HCT116 (cell line): ENCODE measurements at regions not wholly inside any gene's neighbourhood (a gene's known extent, or its start where the extent isn't known, plus 50 kb on each side); places are given as distances from the start of the nearest gene placed in this dataset.

Source experiments
- ATAC-seq: fragments of 200-7000 bp; cut with Tn5 transposase; 2 replicates; pipeline ENCODE4 v1.9.1; 2020; ENCODE audit warnings: mild to moderate bottlenecking, moderate library complexity
- BruUV-seq: library from RNA; stranded (reverse); fragments of 400-500 nt; replicated peaks from 2 replicates; lab custom pipeline; 2021; lab: Mats Ljungman, UMichigan
- CTCF ChIA-PET: fragments of 300-600 bp; sonication (Branson Sonifier 250); formaldehyde crosslinking; loops from one replicate; lab custom pipeline; 2021; ENCODE audit warnings: antibody characterized with exemption; lab: Charles Lee
- POLR2A ChIA-PET: fragments of 300-600, 350-600 bp; sonication (Branson Sonifier 250); formaldehyde crosslinking; loops from one replicate; lab custom pipeline; 2021; ENCODE audit warnings: antibody characterized with exemption; lab: Charles Lee
- RAD21 ChIA-PET, 2 experiments: fragments of 300-600 bp; sonication (Branson Sonifier 250); formaldehyde crosslinking; loops; one replicate each; lab custom pipeline; 2023; ENCODE audit warnings: low total read pairs in 2 of 2; ENCODE audit not compliant: uncharacterized antibody in 2 of 2, unreplicated experiment in 2 of 2, low non-redundant PET in 1 of 2; lab: Charles Lee
- DNase-seq: peaks from one replicate; pipeline ENCODE4 v3.0.0-alpha.2; 2010; ENCODE audit warnings: low read depth, low spot score
- H2AFZ ChIP-seq: fragments of 200-600 bp; shearing (Covaris generic), sonication (generic); 2 replicates; pipeline ENCODE4 v1.6.1; 2017; ENCODE audit warnings: low read depth, mixed run types, mixed read lengths, antibody characterized with exemption, low read length; ENCODE audit not compliant: poor library complexity, severe bottlenecking
- H3K27ac ChIP-seq: 2 replicates; pipeline ENCODE4 v1.5.1; 2012; ENCODE audit warnings: low read depth, low read length
- H3K27me3 ChIP-seq: fragments of 200-600 bp; sonication (generic); 2 replicates; pipeline ENCODE4 v1.6.1; 2016; ENCODE audit warnings: mixed run types, low read length, mixed read lengths; ENCODE audit not compliant: insufficient read depth
- H3K36me3 ChIP-seq, 2 experiments: fragments of 200-500 bp in 1 of 2; fragments of 200-600 bp in 1 of 2; sonication (Bioruptor generic) in 1 of 2; sonication (generic) in 1 of 2; 2 replicates each; pipeline versions ENCODE4 v1.5.1 to v1.6.1; 2014 to 2016; ENCODE audit warnings: low read length in 2 of 2, inconsistent platforms in 1 of 2, mixed read lengths in 1 of 2, mixed run types in 1 of 2; ENCODE audit not compliant: insufficient read depth in 2 of 2, control insufficient read depth in 1 of 2
- H3K4me1 ChIP-seq, 2 experiments: fragments of 200-600 bp in 1 of 2; sonication (generic) in 1 of 2; 2 replicates each; pipeline versions ENCODE4 v1.5.1 to v1.6.1; 2012 to 2017; ENCODE audit warnings: low read length in 2 of 2, inconsistent platforms in 1 of 2, mild to moderate bottlenecking in 1 of 2, mixed read lengths in 1 of 2, mixed run types in 1 of 2, moderate library complexity in 1 of 2; ENCODE audit not compliant: insufficient read depth in 2 of 2, control insufficient read depth in 1 of 2
- H3K4me2 ChIP-seq: fragments of 200-600 bp; sonication (generic); 2 replicates; pipeline ENCODE4 v1.6.1; 2017; ENCODE audit warnings: mixed run types, low read length, mixed read lengths
- H3K4me3 ChIP-seq, 2 experiments: fragments of 200-600 bp in 1 of 2; sonication (generic) in 1 of 2; replicated peaks in 1 of 2; 2 replicates each; pipeline ENCODE4 v1.5.1; 2011 to 2016; ENCODE audit warnings: low read length in 2 of 2, control low read depth in 1 of 2, low read depth in 1 of 2, mild to moderate bottlenecking in 1 of 2, mixed read lengths in 1 of 2, mixed run types in 1 of 2
- H3K79me2 ChIP-seq: fragments of 200-600 bp; sonication (generic); 2 replicates; pipeline ENCODE4 v1.6.1; 2017; ENCODE audit warnings: mild to moderate bottlenecking, mixed run types, low read length, moderate library complexity, mixed read lengths; ENCODE audit not compliant: insufficient read depth
- H3K9ac ChIP-seq: fragments of 200-600 bp; sonication (generic); 2 replicates; pipeline ENCODE4 v1.6.1; 2016; ENCODE audit warnings: low read length, mixed read lengths
- H3K9me2 ChIP-seq: fragments of 200-600 bp; sonication (generic), shearing (Covaris generic); 2 replicates; pipeline ENCODE4 v1.6.1; 2017; ENCODE audit warnings: mixed run types, mild to moderate bottlenecking, moderate library complexity; ENCODE audit not compliant: insufficient read depth
- H3K9me3 ChIP-seq, 2 experiments: fragments of 200-500 bp in 1 of 2; fragments of 200-600 bp in 1 of 2; sonication (Bioruptor generic) in 1 of 2; sonication (generic) in 1 of 2; 2 replicates each; pipeline ENCODE4 v1.6.1; 2014 to 2017; ENCODE audit warnings: low read length in 2 of 2, mixed read lengths in 2 of 2, inconsistent platforms in 1 of 2, low read depth in 1 of 2, mild to moderate bottlenecking in 1 of 2, mixed run types in 1 of 2, moderate library complexity in 1 of 2; ENCODE audit not compliant: control insufficient read depth in 1 of 2, insufficient read depth in 1 of 2
- H4K20me1 ChIP-seq: fragments of 200-600 bp; sonication (generic), shearing (Covaris generic); 2 replicates; pipeline ENCODE4 v1.6.1; 2017; ENCODE audit warnings: mixed run types, mild to moderate bottlenecking, moderate library complexity; ENCODE audit not compliant: insufficient read depth
- ATF3 ChIP-seq: IDR thresholded peaks from 2 replicates; pipeline ENCODE4 v1.6.1; 2012
- CBX3 ChIP-seq: IDR thresholded peaks from 2 replicates; pipeline ENCODE4 v1.6.1; 2012; ENCODE audit warnings: low read depth
- CEBPB ChIP-seq: IDR thresholded peaks from 2 replicates; pipeline ENCODE4 v1.6.1; 2012; ENCODE audit warnings: low read depth
- ELF1 ChIP-seq: IDR thresholded peaks from 2 replicates; pipeline ENCODE4 v1.6.1; 2012; ENCODE audit warnings: low read depth, borderline replicate concordance
- EZH2 ChIP-seq: fragments of 200-600 bp; sonication (generic); IDR thresholded peaks from 2 replicates; pipeline ENCODE4 v1.6.1; 2017; ENCODE audit warnings: antibody characterized with exemption, mixed run types
- EZH2phosphoT487 ChIP-seq: fragments of 200-600 bp; IDR thresholded peaks from 2 replicates; pipeline ENCODE4 v1.6.1; 2018; ENCODE audit warnings: antibody characterized with exemption, borderline replicate concordance
- FOSL1 ChIP-seq: IDR thresholded peaks from 2 replicates; pipeline ENCODE4 v1.6.1; 2012; ENCODE audit warnings: low read depth
- JUND ChIP-seq: IDR thresholded peaks from 2 replicates; pipeline ENCODE4 v1.6.1; 2012
- MAX ChIP-seq: IDR thresholded peaks from 2 replicates; pipeline ENCODE4 v1.6.1; 2012
- POLR2A ChIP-seq: IDR thresholded peaks from 2 replicates; pipeline ENCODE4 v1.7.0; 2011; ENCODE audit warnings: borderline replicate concordance; ENCODE audit not compliant: insufficient read depth, insufficient read length; ENCODE audit errors: extremely low read depth
- POLR2AphosphoS5 ChIP-seq: IDR thresholded peaks from 2 replicates; pipeline ENCODE4 v1.6.1; 2011; ENCODE audit warnings: mild to moderate bottlenecking, low read depth, low read length, moderate library complexity
- RAD21 ChIP-seq: IDR thresholded peaks from 2 replicates; pipeline ENCODE4 v1.6.1; 2012; ENCODE audit warnings: low read depth, mild to moderate bottlenecking
- REST ChIP-seq: IDR thresholded peaks from 2 replicates; pipeline ENCODE4 v1.6.1; 2012; ENCODE audit warnings: low read depth
- SIN3A ChIP-seq: IDR thresholded peaks from 2 replicates; pipeline ENCODE4 v1.6.1; 2012; ENCODE audit warnings: low read depth
- SRF ChIP-seq: IDR thresholded peaks from 2 replicates; pipeline ENCODE4 v1.6.1; 2012; ENCODE audit warnings: low read depth
- TCF7L2 ChIP-seq: IDR thresholded peaks from 2 replicates; pipeline ENCODE4 v1.7.0; 2011; ENCODE audit warnings: borderline replicate concordance, inconsistent platforms; ENCODE audit not compliant: insufficient read depth, insufficient read length; ENCODE audit errors: extremely low read depth
- YY1 ChIP-seq: IDR thresholded peaks from 2 replicates; pipeline ENCODE4 v1.6.1; 2011; ENCODE audit warnings: low read length, low read depth, moderate library complexity, mild to moderate bottlenecking; ENCODE audit not compliant: insufficient replicate concordance; ENCODE audit errors: extremely low read depth
- ZBTB33 ChIP-seq: IDR thresholded peaks from 2 replicates; pipeline ENCODE4 v1.6.1; 2011; ENCODE audit warnings: mild to moderate bottlenecking, low read length, moderate library complexity; ENCODE audit not compliant: insufficient replicate concordance; ENCODE audit errors: extremely low read depth
- ZFX ChIP-seq: fragments of 450-650 bp; IDR thresholded peaks from 2 replicates; pipeline ENCODE4 v1.6.1; 2017
- ZNF274 ChIP-seq: fragments of 200-500 bp; sonication (Bioruptor generic); IDR thresholded peaks from 2 replicates; pipeline ENCODE4 v1.6.1; 2014; ENCODE audit warnings: mild to moderate bottlenecking, low read depth, low read length, inconsistent platforms
- intact Hi-C: fragments of 100-400 bp; cut with micrococcal nuclease; formaldehyde crosslinking; loops from 2 replicates; pipeline ENCODE4 v1.10.0; 2022

GRCh38 chr11:79940974-79941735 lies 500.3 kb upstream of the TENM4 start:
- no TSS peak for BruUV-seq
- peaks cover 0 to 17% of the 10 kb centered on the region in 2 experiments; a peak in 2 of 4 replicates for H3K9me3 ChIP-seq
- H3K4me3 ChIP-seq, result no peak overlapping the region
- H3K4me2 ChIP-seq, result no peak overlapping the region
- no peak overlapping the region for H3K27ac ChIP-seq
- ChIA-PET CTCF (no interaction called here), RAD21 (no interaction called here), POLR2A (no interaction called here)
- H3K27me3 ChIP-seq, result no peaks in the 10 kb centered on the region
- no peaks in the 10 kb centered on the region for H3K79me2 ChIP-seq
- no peaks in the 10 kb centered on the region for H3K4me1 ChIP-seq
- no peak overlapping the region for H3K9ac ChIP-seq
- H3K9me2 ChIP-seq, result no peaks in the 10 kb centered on the region
- DNase-seq (no peak), ATAC-seq (no peak)
- no peaks in the 10 kb centered on the region for H3K36me3 ChIP-seq
- H2AFZ ChIP-seq, result no peak overlapping the region
- no peak for TF ChIP-seq REST
- TF ChIP-seq SIN3A, result no peak
- TF ChIP-seq TCF7L2, result no peak
- TF ChIP-seq CBX3, result no peak
- TF ChIP-seq EZH2, result no peak
- no peak for TF ChIP-seq ZNF274
- no peak for TF ChIP-seq ZBTB33
- TF ChIP-seq POLR2AphosphoS5, result no peak
- no peak for TF ChIP-seq MAX
- TF ChIP-seq RAD21, result no peak
- TF ChIP-seq YY1, result no peak
- TF ChIP-seq JUND, result no peak
- TF ChIP-seq POLR2A, result no peak
- no peak for TF ChIP-seq ZFX
- no peak for TF ChIP-seq ATF3
- TF ChIP-seq FOSL1, result no peak
- no peak for TF ChIP-seq EZH2phosphoT487
- no peak for TF ChIP-seq ELF1
- TF ChIP-seq SRF, result no peak
- TF ChIP-seq CEBPB, result no peak
- H4K20me1 ChIP-seq, result no peaks in the 10 kb centered on the region; the same call in 1 of the 2 replicates
- intact Hi-C loops, result no loop called here
